ENCODE measurements at regions not wholly inside any gene's neighbourhood (a gene's known extent, or its start where the extent isn't known, plus 50 kb on each side); places are given as distances from the start of the nearest gene placed in this dataset.

- Histone ChIP-seq H3K27me3 (ENCODE audit: insufficient read depth, low read length) (no peaks in the 10 kb centered on the region), H3K4me1 (ENCODE audit: control insufficient read depth in 1 of 2, insufficient read depth in 2 of 2, low read length in 2 of 2) (no peaks in the 10 kb centered on the region), H3K27ac (ENCODE audit: low read depth, low read length) (no peak overlapping the region), H2AFZ (ENCODE audit: low read depth, low read length, poor library complexity, severe bottlenecking) (no peak overlapping the region), H3K4me2 (ENCODE audit: low read length) (no peak overlapping the region), H3K9ac (ENCODE audit: low read length) (no peak overlapping the region), H3K9me2 (ENCODE audit: insufficient read depth) (no peaks in the 10 kb centered on the region), H3K79me2 (ENCODE audit: insufficient read depth, low read length) (no peaks in the 10 kb centered on the region), H4K20me1 (ENCODE audit: insufficient read depth) (no peaks in the 10 kb centered on the region), H3K9me3 (ENCODE audit: control insufficient read depth in 1 of 2, insufficient read depth in 1 of 2, low read depth in 1 of 2, low read length in 2 of 2) (no peaks in the 10 kb centered on the region), H3K4me3 (replicated peaks in 1 of 2; ENCODE audit: low read depth in 1 of 2, low read length in 2 of 2) (no peak overlapping the region), H3K36me3 (ENCODE audit: control insufficient read depth in 1 of 2, insufficient read depth in 2 of 2, low read length in 2 of 2) (no peaks in the 10 kb centered on the region)
- intact Hi-C loops (cut with micrococcal nuclease), result no loop called here
- ChIA-PET RAD21 (ENCODE audit: low non-redundant PET in 1 of 2, low total read pairs in 2 of 2, uncharacterized antibody in 2 of 2, unreplicated experiment in 2 of 2) (no interaction called here), CTCF (no interaction called here), POLR2A (no interaction called here)
- DNase-seq (ENCODE audit: low read depth, low spot score), result no peak
- ATAC-seq, result no peak
- TF ChIP-seq SIN3A (IDR thresholded peaks at IDR 0.05; ENCODE audit: low read depth), result no peak
- no peak for TF ChIP-seq SRF (IDR thresholded peaks at IDR 0.05; ENCODE audit: low read depth)
- TF ChIP-seq CTCF (IDR thresholded peaks at IDR 0.05 in 2 of 3, conservative IDR thresholded peaks at IDR 0.05 in 1 of 3; ENCODE audit: borderline replicate concordance in 1 of 3, insufficient read depth in 1 of 3, low read depth in 2 of 3, low read length in 2 of 3), result no peak
- no peak for TF ChIP-seq REST (IDR thresholded peaks at IDR 0.05; ENCODE audit: low read depth)
- no peak for TF ChIP-seq YY1 (IDR thresholded peaks at IDR 0.05; ENCODE audit: extremely low read depth, insufficient replicate concordance, low read depth, low read length)
- TF ChIP-seq RAD21 (IDR thresholded peaks at IDR 0.05; ENCODE audit: low read depth), result no peak
- TF ChIP-seq SP1 (IDR thresholded peaks at IDR 0.05; ENCODE audit: low read depth), result no peak
- no peak for TF ChIP-seq ATF3 (IDR thresholded peaks at IDR 0.05)
- TF ChIP-seq POLR2A (IDR thresholded peaks at IDR 0.05; ENCODE audit: borderline replicate concordance, extremely low read depth, insufficient read depth, insufficient read length), result no peak
- TF ChIP-seq ZBTB33 (IDR thresholded peaks at IDR 0.05; ENCODE audit: extremely low read depth, insufficient replicate concordance, low read length), result no peak
- TF ChIP-seq ELF1 (IDR thresholded peaks at IDR 0.05; ENCODE audit: borderline replicate concordance, low read depth), result no peak
- no peak for TF ChIP-seq EGR1 (IDR thresholded peaks at IDR 0.05; ENCODE audit: low read depth)
- TF ChIP-seq ZNF274 (IDR thresholded peaks at IDR 0.05; ENCODE audit: low read depth, low read length), result no peak
- TF ChIP-seq EZH2phosphoT487 (IDR thresholded peaks at IDR 0.05; ENCODE audit: borderline replicate concordance), result no peak
- BruUV-seq (replicated peaks), result no TSS peak
Measured at GRCh38 chr7:23973264-23973663, 263.2 kb downstream of the STK31 start.
